Activated CD8-positive, alpha-beta memory T cell treated with anti-CD3 and anti-CD28 coated beads, Interleukin-2, amount 10 ng/mL, durations not matched to agents 7 days and 5 days (primary cell): ENCODE measurements at regions not wholly inside any gene's neighbourhood (a gene's known extent, or its start where the extent isn't known, plus 50 kb on each side); places are given as distances from the start of the nearest gene placed in this dataset.
"Not testable (repeated sequence)": the region's sequence is repeated elsewhere in the genome, so short reads cannot be mapped to it uniquely, and the experiment has no call there.

Experiments
- ATAC-seq: fragments of 150-1000 bp; cut with Tn5 transposase; one replicate; pipeline ENCODE4 v1.10.0; 2021; ENCODE audit warnings: moderate library complexity
- CTCF ChIA-PET: fragments of 350-600 bp; sonication (Branson Sonifier 250); formaldehyde crosslinking; loops from one replicate; lab custom pipeline; 2021; ENCODE audit warnings: antibody characterized with exemption; lab: Charles Lee
- DNase-seq: peaks from one replicate; pipeline ENCODE4 v3.0.0-alpha.2; 2020
- H3K27ac Mint-ChIP-seq: one replicate; pipeline ENCODE4 v1.8.0; 2021; ENCODE audit warnings: mild to moderate bottlenecking, mixed read lengths
- H3K27me3 Mint-ChIP-seq: one replicate; pipeline ENCODE4 v1.8.0; 2021; ENCODE audit warnings: mixed read lengths
- H3K36me3 Mint-ChIP-seq: one replicate; pipeline ENCODE4 v1.8.0; 2021; ENCODE audit warnings: mild to moderate bottlenecking, mixed read lengths
- H3K4me1 Mint-ChIP-seq: one replicate; pipeline ENCODE4 v1.8.0; 2021; ENCODE audit warnings: mixed read lengths
- H3K4me3 Mint-ChIP-seq: one replicate; pipeline ENCODE4 v1.8.0; 2021; ENCODE audit warnings: mild to moderate bottlenecking, moderate library complexity, mixed read lengths
- H3K9me3 Mint-ChIP-seq: one replicate; pipeline ENCODE4 v1.8.0; 2022; ENCODE audit warnings: low read depth, mixed read lengths

- CTCF ChIA-PET = no interaction called here
- Mint-ChIP-seq H3K4me3 (no peak overlapping the region), H3K4me1 (no peaks in the 10 kb centered on the region), H3K27me3 (no peaks in the 10 kb centered on the region), H3K9me3 (peaks cover 1% of the 10 kb centered on the region), H3K36me3 (no peaks in the 10 kb centered on the region), H3K27ac (no peak overlapping the region)
- no peak for DNase-seq
- ATAC-seq = no peak
Measured at GRCh38 chr10:23891301-23891700, 317.6 kb upstream of the KIAA1217 start.

GRCh38 chr10:23892296-23892695 is 316.6 kb upstream of the KIAA1217 start:
- Mint-ChIP-seq H3K27ac (no peak overlapping the region), H3K9me3 (peaks cover 2% of the 10 kb centered on the region), H3K4me3 (no peak overlapping the region), H3K36me3 (no peaks in the 10 kb centered on the region), H3K4me1 (no peaks in the 10 kb centered on the region), H3K27me3 (no peaks in the 10 kb centered on the region)
- no peak for DNase-seq
- CTCF ChIA-PET = no interaction called here
- no peak for ATAC-seq

GRCh38 chr10:23897267-23897666 is 311.7 kb upstream of the KIAA1217 start:
- Mint-ChIP-seq H3K9me3 (peaks cover 2% of the 10 kb centered on the region), H3K36me3 (no peaks in the 10 kb centered on the region), H3K4me1 (no peaks in the 10 kb centered on the region), H3K27me3 (no peaks in the 10 kb centered on the region), H3K4me3 (no peak overlapping the region), H3K27ac (no peak overlapping the region)
- no peak for ATAC-seq
- no peak for DNase-seq
- CTCF ChIA-PET = no interaction called here

GRCh38 chr10:23897861-23898260 is 311.1 kb upstream of the KIAA1217 start:
- no peak for DNase-seq
- ATAC-seq = no peak
- Mint-ChIP-seq H3K4me3 (no peak overlapping the region), H3K27ac (no peak overlapping the region), H3K9me3 (peaks cover 6% of the 10 kb centered on the region), H3K4me1 (no peaks in the 10 kb centered on the region), H3K36me3 (no peaks in the 10 kb centered on the region), H3K27me3 (no peaks in the 10 kb centered on the region)
- CTCF ChIA-PET = no interaction called here

DNA sequence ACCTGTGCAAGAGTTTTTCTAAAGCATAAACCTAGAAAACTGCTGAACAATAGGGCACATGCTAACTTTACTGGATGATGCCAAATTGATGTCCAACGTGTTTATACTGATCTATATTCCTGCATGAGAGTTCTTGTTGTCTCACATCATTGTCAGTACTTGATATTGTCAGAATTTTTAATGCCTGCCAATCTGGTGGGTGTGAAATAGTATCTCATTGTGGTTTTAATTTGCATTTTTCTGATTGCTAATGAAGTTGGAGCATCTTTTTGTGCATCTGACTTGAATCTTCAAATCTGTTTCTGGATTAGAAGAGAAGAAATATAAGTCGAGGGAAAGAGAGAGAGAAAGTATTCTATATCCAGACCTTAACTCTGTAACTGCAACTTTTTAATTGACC is 309.8 kb upstream of the KIAA1217 start:
- ATAC-seq (no peak), DNase-seq (no peak)
- H3K27ac Mint-ChIP-seq = no peak overlapping the region
- CTCF ChIA-PET = no interaction called here
- no peaks in the 10 kb centered on the region for H3K36me3 Mint-ChIP-seq
- no peaks in the 10 kb centered on the region for H3K27me3 Mint-ChIP-seq
- no peak overlapping the region for H3K4me3 Mint-ChIP-seq
- H3K4me1 Mint-ChIP-seq = no peaks in the 10 kb centered on the region
- H3K9me3 Mint-ChIP-seq = peaks cover 6% of the 10 kb centered on the region

- no peaks in the 10 kb centered on the region for H3K36me3 Mint-ChIP-seq
- no peak overlapping the region for H3K27ac Mint-ChIP-seq
- CTCF ChIA-PET = no interaction called here
- ATAC-seq = no peak
- H3K27me3 Mint-ChIP-seq = no peaks in the 10 kb centered on the region
- H3K4me3 Mint-ChIP-seq = no peak overlapping the region
- no peak for DNase-seq
- H3K9me3 Mint-ChIP-seq = peaks cover 5% of the 10 kb centered on the region
- no peaks in the 10 kb centered on the region for H3K4me1 Mint-ChIP-seq
Measured at GRCh38 chr10:23910291-23910690, 298.6 kb upstream of the KIAA1217 start.

DNA sequence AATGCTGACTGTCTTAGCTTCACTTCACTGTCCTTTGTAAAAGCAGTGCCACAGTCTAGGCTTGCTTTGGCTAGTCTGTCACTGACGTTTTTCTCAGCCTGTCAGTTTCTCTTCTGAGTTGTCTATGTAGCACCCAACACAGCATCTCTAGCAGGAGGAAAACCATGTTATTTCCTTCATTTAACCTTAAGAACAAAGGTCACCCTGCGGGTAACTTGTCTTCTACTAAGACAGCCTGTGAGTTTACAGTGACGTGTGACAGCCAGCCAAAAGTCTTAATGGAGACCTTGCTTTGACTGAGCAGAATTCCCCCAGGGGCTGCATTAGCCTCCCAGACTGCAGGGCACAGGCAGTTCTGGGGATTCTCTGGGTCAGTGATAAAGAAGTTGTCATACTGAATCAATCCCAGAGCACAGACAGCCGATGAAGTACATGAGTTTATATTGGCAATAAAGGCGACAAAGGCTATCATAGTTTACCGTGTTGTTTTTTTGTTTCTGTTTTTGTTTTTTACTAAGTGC is 296.0 kb upstream of the KIAA1217 start:
- Mint-ChIP-seq H3K4me1 (no peaks in the 10 kb centered on the region), H3K27me3 (no peaks in the 10 kb centered on the region), H3K4me3 (no peak overlapping the region), H3K36me3 (no peaks in the 10 kb centered on the region), H3K27ac (no peak overlapping the region), H3K9me3 (peaks cover 5% of the 10 kb centered on the region)
- CTCF ChIA-PET = no interaction called here
- DNase-seq = no peak
- no peak for ATAC-seq

DNA sequence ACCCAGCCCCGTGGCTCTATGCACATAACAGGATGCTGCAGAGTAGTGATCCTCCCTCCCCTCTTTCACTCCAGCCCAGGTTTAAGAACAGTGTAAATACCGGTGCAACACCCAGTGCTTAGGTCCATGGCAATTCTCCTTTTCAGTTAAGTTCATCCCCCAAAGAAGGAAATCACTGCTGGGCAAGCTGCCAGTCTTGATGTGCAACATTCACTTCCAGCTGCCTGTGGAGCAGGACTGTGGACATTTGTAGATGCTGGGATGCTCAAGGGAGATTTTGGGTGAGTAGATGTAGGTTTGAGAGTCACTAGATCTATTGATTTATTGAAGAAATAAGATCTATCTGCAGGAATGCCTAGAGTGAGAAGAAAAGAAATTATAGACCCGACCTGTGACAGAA is 294.3 kb upstream of the KIAA1217 start:
- Mint-ChIP-seq H3K27me3 (no peaks in the 10 kb centered on the region), H3K4me1 (no peaks in the 10 kb centered on the region), H3K27ac (no peak overlapping the region), H3K4me3 (no peak overlapping the region), H3K36me3 (no peaks in the 10 kb centered on the region), H3K9me3 (peaks cover 5% of the 10 kb centered on the region)
- CTCF ChIA-PET = no interaction called here
- no peak for ATAC-seq
- no peak for DNase-seq

DNA sequence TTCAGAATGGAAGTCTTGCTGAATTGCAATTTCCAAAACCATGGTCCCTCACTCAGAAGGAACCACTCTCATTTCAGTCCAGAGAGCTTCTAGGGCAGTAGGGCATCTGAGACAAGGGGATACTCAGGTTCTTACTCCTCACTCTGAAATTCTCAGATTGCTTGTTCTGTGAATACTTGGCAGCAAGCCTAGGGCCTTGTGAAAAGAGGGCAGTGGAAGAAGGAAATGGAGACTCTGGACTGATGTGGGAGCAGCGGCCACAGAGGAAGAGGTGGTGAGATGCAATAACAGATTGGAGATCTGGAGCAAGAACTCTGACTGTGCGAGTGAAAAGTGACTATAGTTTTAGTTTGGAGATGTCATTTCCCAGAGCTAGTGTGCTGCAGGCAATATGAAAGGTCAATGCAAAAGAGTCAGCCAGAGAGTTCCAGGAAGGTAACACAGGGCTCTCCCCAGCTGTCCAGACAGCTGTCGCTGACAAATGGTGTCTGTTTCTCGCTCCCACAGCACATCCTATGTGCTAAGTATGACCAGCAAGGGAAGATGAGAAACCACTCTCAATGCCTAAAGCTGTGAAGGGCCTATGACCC is 291.6 kb upstream of the KIAA1217 start:
- H3K36me3 Mint-ChIP-seq = no peaks in the 10 kb centered on the region
- no peak overlapping the region for H3K4me3 Mint-ChIP-seq
- ATAC-seq (no peak), DNase-seq (no peak)
- H3K9me3 Mint-ChIP-seq = peaks cover 2% of the 10 kb centered on the region
- H3K27ac Mint-ChIP-seq = no peak overlapping the region
- H3K4me1 Mint-ChIP-seq = no peaks in the 10 kb centered on the region
- H3K27me3 Mint-ChIP-seq = no peaks in the 10 kb centered on the region
- CTCF ChIA-PET = no interaction called here

DNA sequence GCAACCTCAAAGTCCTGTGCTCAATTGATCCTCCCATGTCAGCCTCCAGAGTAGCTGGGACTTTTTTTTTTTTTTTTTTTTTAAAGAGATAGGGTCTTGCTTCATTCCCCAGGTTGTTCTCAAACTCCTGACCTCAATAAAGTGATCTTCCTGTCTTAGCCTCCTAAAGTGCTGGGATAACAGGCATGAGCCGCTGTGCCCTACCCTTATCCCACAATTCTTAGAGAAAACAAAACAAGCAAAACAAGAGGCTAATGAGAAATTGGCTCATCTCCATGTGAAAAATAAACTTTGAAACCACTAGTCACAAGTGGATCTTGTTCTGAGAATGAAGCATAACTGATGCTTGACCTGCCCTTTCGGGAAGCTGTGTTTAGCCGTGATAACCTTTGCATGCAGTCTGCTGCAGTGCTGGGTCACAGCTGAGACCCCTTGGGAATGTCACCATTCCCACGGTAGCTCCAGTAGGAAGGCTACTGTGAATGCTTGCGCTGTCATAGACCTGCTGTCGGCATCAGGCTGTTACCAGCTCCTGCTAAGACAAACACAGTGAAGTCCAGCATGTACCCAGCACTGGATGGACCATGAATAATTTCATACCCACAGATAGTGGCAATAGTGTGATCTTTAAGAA is 290.7 kb upstream of the KIAA1217 start:
- CTCF ChIA-PET = no interaction called here
- ATAC-seq (no peak), DNase-seq (no peak)
- no peaks in the 10 kb centered on the region for H3K27me3 Mint-ChIP-seq
- H3K4me3 Mint-ChIP-seq = no peak overlapping the region
- H3K9me3 Mint-ChIP-seq = no peaks in the 10 kb centered on the region
- H3K4me1 Mint-ChIP-seq = no peaks in the 10 kb centered on the region
- H3K36me3 Mint-ChIP-seq = no peaks in the 10 kb centered on the region
- H3K27ac Mint-ChIP-seq = no peak overlapping the region

DNA sequence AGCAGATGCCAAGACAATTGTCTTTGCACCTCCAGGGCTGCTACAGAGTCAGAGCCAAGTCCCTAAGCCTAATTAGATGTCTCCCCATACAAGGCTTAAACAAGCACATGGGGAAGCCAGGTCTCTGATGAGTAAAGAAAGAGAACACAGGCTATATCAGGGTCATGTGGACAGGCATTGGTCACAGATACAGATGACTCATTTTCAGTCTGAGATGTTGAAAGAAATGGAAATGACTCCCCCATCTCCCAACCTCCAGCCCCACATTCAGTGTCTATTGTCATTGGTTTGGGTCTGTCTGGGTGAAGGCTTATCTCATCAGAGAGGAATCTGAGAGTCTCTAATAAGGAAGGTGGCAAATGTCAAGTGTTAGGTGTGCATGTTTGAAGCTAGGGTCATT is 290.1 kb upstream of the KIAA1217 start:
- Mint-ChIP-seq H3K4me1 (no peaks in the 10 kb centered on the region), H3K9me3 (no peaks in the 10 kb centered on the region), H3K27me3 (no peaks in the 10 kb centered on the region), H3K36me3 (no peaks in the 10 kb centered on the region), H3K4me3 (no peak overlapping the region), H3K27ac (no peak overlapping the region)
- ATAC-seq (no peak), DNase-seq (no peak)
- CTCF ChIA-PET = no interaction called here

GRCh38 chr10:23927576-23928325 is 281.2 kb upstream of the KIAA1217 start:
- H3K4me3 Mint-ChIP-seq = no peak overlapping the region
- DNase-seq (no peak), ATAC-seq (no peak)
- no peaks in the 10 kb centered on the region for H3K36me3 Mint-ChIP-seq
- no peaks in the 10 kb centered on the region for H3K4me1 Mint-ChIP-seq
- peaks cover 4% of the 10 kb centered on the region for H3K9me3 Mint-ChIP-seq
- no peak overlapping the region for H3K27ac Mint-ChIP-seq
- CTCF ChIA-PET = no interaction called here
- H3K27me3 Mint-ChIP-seq = no peaks in the 10 kb centered on the region

DNA sequence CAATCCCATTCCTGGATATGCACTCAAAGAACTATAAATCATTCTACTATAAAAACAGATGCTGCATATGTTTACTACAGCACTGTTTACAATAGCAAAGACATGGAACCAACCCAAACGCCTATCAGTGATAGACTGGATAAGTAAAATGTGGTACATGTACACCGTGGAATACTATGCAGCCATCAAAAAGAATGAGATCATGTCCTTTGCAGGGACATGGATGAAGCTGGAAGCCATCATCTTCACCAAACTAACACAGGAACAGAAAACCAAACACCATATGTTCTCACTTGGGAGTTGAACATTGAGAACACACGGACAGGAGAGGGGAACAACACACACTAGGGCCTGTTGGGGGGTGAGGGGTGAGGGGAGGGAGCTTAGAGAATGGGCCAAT is 274.9 kb upstream of the KIAA1217 start:
- ATAC-seq, H3K9me3 Mint-ChIP-seq, H3K4me3 Mint-ChIP-seq, DNase-seq, H3K27me3 Mint-ChIP-seq, CTCF ChIA-PET, H3K36me3 Mint-ChIP-seq, H3K4me1 Mint-ChIP-seq, H3K27ac Mint-ChIP-seq: not testable (repeated sequence)

DNA sequence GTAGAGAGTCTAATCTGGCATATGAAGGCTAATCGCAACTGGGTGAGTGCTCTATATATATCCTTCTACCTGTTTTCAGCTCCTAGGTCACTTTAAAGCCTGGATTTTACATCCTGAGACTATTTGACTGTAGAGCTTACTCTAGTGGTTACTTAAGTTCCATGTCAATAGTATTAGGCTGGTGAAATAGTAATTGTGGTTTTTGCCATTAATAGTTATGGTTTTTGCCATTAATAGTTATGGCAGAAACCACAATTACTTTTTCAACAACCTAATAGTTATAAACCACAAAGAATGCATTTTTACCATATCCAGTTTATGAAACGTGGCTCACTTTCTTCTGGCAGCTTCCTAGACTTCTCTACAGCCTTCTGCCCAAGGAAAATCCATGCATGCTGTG is 263.1 kb upstream of the KIAA1217 start:
- Mint-ChIP-seq H3K4me3 (no peak overlapping the region), H3K9me3 (peaks cover 3% of the 10 kb centered on the region), H3K4me1 (no peaks in the 10 kb centered on the region), H3K27ac (no peak overlapping the region), H3K27me3 (no peaks in the 10 kb centered on the region), H3K36me3 (no peaks in the 10 kb centered on the region)
- ATAC-seq (no peak), DNase-seq (no peak)
- CTCF ChIA-PET = no interaction called here
